Activated CD8-positive, alpha-beta T cell treated with anti-CD3 and anti-CD28 coated beads for 36 hours (primary cell): ENCODE measurements at regions not wholly inside any gene's neighbourhood (a gene's known extent, or its start where the extent isn't known, plus 50 kb on each side); places are given as distances from the start of the nearest gene placed in this dataset.

Source experiments
- ATAC-seq: fragments of 200-7000 bp; cut with Tn5 transposase; one replicate; pipeline ENCODE4 v1.10.0; 2021; ENCODE audit warnings: mild to moderate bottlenecking, moderate library complexity
- CTCF ChIA-PET: fragments of 350-600 bp; sonication (Branson Sonifier 250); formaldehyde crosslinking; loops from one replicate; lab custom pipeline; 2021; ENCODE audit warnings: antibody characterized with exemption; lab: Charles Lee
- POLR2A ChIA-PET: fragments of 350-600 bp; sonication (Branson Sonifier 250); formaldehyde crosslinking; loops from one replicate; lab custom pipeline; 2021; ENCODE audit warnings: antibody characterized with exemption; lab: Charles Lee
- DNase-seq: peaks from one replicate; pipeline ENCODE4 v3.0.0-alpha.2; 2020
- H3K27ac Mint-ChIP-seq: one replicate; pipeline ENCODE4 v1.8.0; 2021; ENCODE audit warnings: mild to moderate bottlenecking, mixed read lengths
- H3K27me3 Mint-ChIP-seq: one replicate; pipeline ENCODE4 v1.8.0; 2021; ENCODE audit warnings: mixed read lengths
- H3K36me3 Mint-ChIP-seq: one replicate; pipeline ENCODE4 v1.8.0; 2021; ENCODE audit warnings: low read depth, mixed read lengths
- H3K4me1 Mint-ChIP-seq: one replicate; pipeline ENCODE4 v1.8.0; 2021; ENCODE audit warnings: low read depth, mixed read lengths
- H3K4me3 Mint-ChIP-seq: one replicate; pipeline ENCODE4 v1.8.0; 2021; ENCODE audit warnings: mild to moderate bottlenecking, moderate library complexity, mixed read lengths
- H3K9me3 Mint-ChIP-seq: one replicate; pipeline ENCODE4 v1.8.0; 2021; ENCODE audit warnings: mixed read lengths
- CTCF ChIP-seq: fragments of 200-600 bp; IDR thresholded peaks from one replicate; pipeline ENCODE4 v1.8.0; 2022; ENCODE audit warnings: antibody characterized with exemption, mild to moderate bottlenecking
- intact Hi-C: fragments of 100-400 bp; cut with micrococcal nuclease; formaldehyde crosslinking; loops from one replicate; pipeline ENCODE4 v1.10.0; 2022

- ATAC-seq, result no peak
- H3K4me1 Mint-ChIP-seq, result no peaks in the 10 kb centered on the region
- no peak overlapping the region for H3K4me3 Mint-ChIP-seq
- ChIA-PET CTCF (no interaction called here), POLR2A (no interaction called here)
- no peaks in the 10 kb centered on the region for H3K36me3 Mint-ChIP-seq
- intact Hi-C loops, result no loop called here
- TF ChIP-seq CTCF, result no peak
- no peak overlapping the region for H3K27ac Mint-ChIP-seq
- H3K27me3 Mint-ChIP-seq, result no peaks in the 10 kb centered on the region
- peaks cover 6% of the 10 kb centered on the region for H3K9me3 Mint-ChIP-seq
- DNase-seq, result no peak
Observed at GRCh38 chr15:96561593-96561992, 231.1 kb downstream of the NR2F2 start.

- no peaks in the 10 kb centered on the region for H3K27me3 Mint-ChIP-seq
- H3K4me1 Mint-ChIP-seq, result no peaks in the 10 kb centered on the region
- H3K9me3 Mint-ChIP-seq, result peaks cover 6% of the 10 kb centered on the region
- CTCF ChIA-PET, result no interaction called here
- POLR2A ChIA-PET, result interaction anchor here (0.6 kb wide), 1 partner anchor 634 kb away, joined by 3 read pairs; no protein-coding TSS in a partner anchor
- no peak overlapping the region for H3K4me3 Mint-ChIP-seq
- DNase-seq (no peak), ATAC-seq (no peak)
- no peak overlapping the region for H3K27ac Mint-ChIP-seq
- H3K36me3 Mint-ChIP-seq, result no peaks in the 10 kb centered on the region
- intact Hi-C loops, result no loop called here
- no peak for TF ChIP-seq CTCF
Observed at GRCh38 chr15:96564546-96564945, 234.0 kb downstream of the NR2F2 start.

- POLR2A ChIA-PET, result interaction anchor here (0.6 kb wide), 1 partner anchor 634 kb away, joined by 3 read pairs; no protein-coding TSS in a partner anchor
- TF ChIP-seq CTCF, result no peak
- Mint-ChIP-seq H3K9me3 (peaks cover 6% of the 10 kb centered on the region), H3K36me3 (no peaks in the 10 kb centered on the region), H3K27me3 (no peaks in the 10 kb centered on the region), H3K4me3 (no peak overlapping the region), H3K4me1 (no peaks in the 10 kb centered on the region), H3K27ac (no peak overlapping the region)
- ATAC-seq (no peak), DNase-seq (no peak)
- intact Hi-C loops, result no loop called here
- CTCF ChIA-PET, result no interaction called here
Observed at GRCh38 chr15:96565266-96565665, 234.8 kb downstream of the NR2F2 start.

- H3K36me3 Mint-ChIP-seq, result no peaks in the 10 kb centered on the region
- H3K27me3 Mint-ChIP-seq, result peaks cover 4% of the 10 kb centered on the region
- POLR2A ChIA-PET, result no interaction called here
- DNase-seq (no peak), ATAC-seq (no peak)
- peaks cover 3% of the 10 kb centered on the region for H3K9me3 Mint-ChIP-seq
- no peaks in the 10 kb centered on the region for H3K4me1 Mint-ChIP-seq
- CTCF ChIA-PET, result interaction anchor here (0.7 kb wide), 1 partner anchor 255 kb away, joined by 3 read pairs; no protein-coding TSS in a partner anchor
- intact Hi-C loops, result no loop called here
- H3K4me3 Mint-ChIP-seq, result no peak overlapping the region
- no peak overlapping the region for H3K27ac Mint-ChIP-seq
- no peak for TF ChIP-seq CTCF
Observed at GRCh38 chr15:96574782-96575181, 244.3 kb downstream of the NR2F2 start.

DNA sequence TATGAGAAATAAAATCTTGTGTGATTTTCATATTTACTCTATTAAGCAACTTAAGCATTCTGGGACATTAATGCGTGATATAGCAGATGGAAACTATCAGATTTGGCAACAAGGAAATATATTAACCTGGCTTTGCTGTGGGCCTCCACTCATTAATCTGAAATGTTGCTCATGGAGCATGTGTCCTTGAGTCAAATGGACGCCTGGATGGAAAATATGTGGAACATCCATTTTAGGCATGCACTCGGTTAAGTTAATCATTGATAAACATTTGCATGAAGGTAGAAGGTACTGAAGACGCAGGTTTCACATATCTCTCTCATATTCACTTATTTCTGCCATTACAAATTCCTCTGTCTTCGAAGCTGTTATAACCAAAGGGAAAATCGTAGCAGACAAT lies 246.1 kb downstream of the NR2F2 start:
- POLR2A ChIA-PET, result no interaction called here
- CTCF ChIA-PET, result no interaction called here
- ATAC-seq (no peak), DNase-seq (no peak)
- Mint-ChIP-seq H3K9me3 (no peaks in the 10 kb centered on the region), H3K4me3 (no peak overlapping the region), H3K27me3 (peaks cover 3% of the 10 kb centered on the region), H3K27ac (no peak overlapping the region), H3K36me3 (no peaks in the 10 kb centered on the region), H3K4me1 (no peaks in the 10 kb centered on the region)
- TF ChIP-seq CTCF, result no peak
- intact Hi-C loops, result no loop called here
